ENCODE measurements at regions not wholly inside any gene's neighbourhood (a gene's known extent, or its start where the extent isn't known, plus 50 kb on each side); places are given as distances from the start of the nearest gene placed in this dataset.

DNA sequence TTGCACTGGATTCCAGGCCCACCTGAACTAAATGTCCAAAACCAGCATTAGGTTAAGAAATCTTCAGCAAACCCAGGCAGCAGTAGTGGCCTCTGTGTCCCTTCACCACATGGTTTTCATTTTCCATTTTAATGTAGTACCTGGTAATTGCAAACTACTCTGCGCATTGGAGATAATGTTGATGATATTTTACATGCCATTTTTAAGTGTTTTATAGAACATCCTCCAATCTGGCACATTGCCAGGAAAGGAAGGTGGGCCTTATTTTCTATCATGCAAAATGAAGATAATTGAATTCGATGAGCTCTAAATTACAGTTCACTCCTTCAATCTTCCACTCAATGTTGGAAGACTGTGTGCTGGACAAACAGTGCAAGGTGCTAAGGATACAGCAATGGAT, 89.5 kb downstream of the ZC3H11B start:
- no peak for DNase-seq (ENCODE audit: low read depth in 2 of 2)

DNA sequence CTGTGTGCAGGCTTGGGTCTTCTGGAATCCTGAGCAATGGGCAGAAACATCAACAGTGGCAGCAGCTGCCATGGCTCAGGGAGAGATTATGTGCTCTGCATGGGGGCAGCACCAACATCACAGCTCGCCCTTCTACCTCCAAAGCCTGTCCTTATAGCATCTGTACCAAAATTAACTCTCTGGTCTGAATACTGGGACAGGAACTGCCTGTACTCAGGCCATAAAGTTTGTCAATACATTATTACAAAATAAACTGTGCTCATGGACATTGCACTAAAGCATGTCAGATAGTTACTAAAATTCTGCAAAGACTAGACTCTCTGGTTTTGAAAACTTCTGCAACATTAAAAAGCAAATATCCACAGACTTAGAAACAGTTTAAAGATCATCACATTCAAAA, 91.6 kb downstream of the ZC3H11B start:
- DNase-seq (ENCODE audit: low read depth in 2 of 2): no peak

GRCh38 chr1:219520241-219520640, 92.7 kb downstream of the ZC3H11B start:
- no peak for DNase-seq (ENCODE audit: low read depth in 2 of 2)

GRCh38 chr1:219518907-219519248, 94.0 kb downstream of the ZC3H11B start:
- no peak for DNase-seq (ENCODE audit: low read depth in 2 of 2)

- no peak for DNase-seq (ENCODE audit: low read depth in 2 of 2)
Measured at GRCh38 chr1:219518168-219518906, 94.6 kb downstream of the ZC3H11B start.

DNA sequence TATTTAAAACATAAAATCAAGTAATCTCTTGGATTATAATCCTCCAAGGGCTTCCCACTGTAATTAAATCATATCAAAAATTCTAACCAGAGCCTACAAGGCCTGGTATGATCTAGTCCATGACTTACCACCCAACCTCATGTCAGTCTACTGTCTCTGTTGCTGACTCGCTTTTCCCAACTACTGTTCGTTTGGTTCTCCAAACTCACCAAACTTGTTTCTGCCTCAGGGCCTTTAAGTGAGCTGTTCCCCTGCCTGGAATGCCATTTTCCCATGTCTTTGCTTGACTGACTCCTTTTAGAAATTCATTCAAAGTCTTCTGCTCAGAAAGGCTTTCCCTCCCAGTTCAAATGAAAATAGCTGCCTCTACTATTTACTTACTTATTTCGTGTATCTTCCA, 95.9 kb downstream of the ZC3H11B start:
- no peak for DNase-seq (ENCODE audit: low read depth in 2 of 2)

- no peak for DNase-seq (ENCODE audit: low read depth in 2 of 2)
Measured at GRCh38 chr1:219514728-219515127, 98.2 kb downstream of the ZC3H11B start.

- DNase-seq (ENCODE audit: low read depth in 2 of 2): no peak
Measured at GRCh38 chr1:219507437-219507836, 105.5 kb downstream of the ZC3H11B start.

GRCh38 chr1:219506936-219507335, 106.0 kb downstream of the ZC3H11B start:
- DNase-seq (ENCODE audit: low read depth in 2 of 2): no peak

DNA sequence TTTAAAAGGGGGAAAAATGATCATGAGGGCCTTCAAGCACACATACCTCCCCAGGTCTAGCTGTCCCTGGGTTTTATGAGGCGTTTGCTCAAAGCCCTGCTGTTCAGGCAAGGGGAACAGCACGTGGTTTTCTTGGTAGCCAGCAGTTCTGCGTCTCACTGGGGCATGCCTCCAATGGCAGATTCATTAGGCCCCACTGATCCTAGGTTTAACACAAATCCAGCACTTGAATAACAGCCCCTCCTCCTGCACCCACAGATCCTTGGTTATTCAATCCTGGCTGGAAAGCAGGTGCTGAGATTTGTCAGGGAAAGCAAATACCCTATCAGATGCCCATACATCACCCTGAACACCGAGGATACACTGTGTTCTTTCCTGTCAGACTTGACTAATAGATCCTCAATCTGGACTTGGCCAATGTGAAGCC, 106.4 kb downstream of the ZC3H11B start:
- no peak for DNase-seq (ENCODE audit: low read depth in 2 of 2)

- DNase-seq (ENCODE audit: low read depth in 2 of 2): no peak
Measured at GRCh38 chr1:219505886-219506285, 107.0 kb downstream of the ZC3H11B start.

DNA sequence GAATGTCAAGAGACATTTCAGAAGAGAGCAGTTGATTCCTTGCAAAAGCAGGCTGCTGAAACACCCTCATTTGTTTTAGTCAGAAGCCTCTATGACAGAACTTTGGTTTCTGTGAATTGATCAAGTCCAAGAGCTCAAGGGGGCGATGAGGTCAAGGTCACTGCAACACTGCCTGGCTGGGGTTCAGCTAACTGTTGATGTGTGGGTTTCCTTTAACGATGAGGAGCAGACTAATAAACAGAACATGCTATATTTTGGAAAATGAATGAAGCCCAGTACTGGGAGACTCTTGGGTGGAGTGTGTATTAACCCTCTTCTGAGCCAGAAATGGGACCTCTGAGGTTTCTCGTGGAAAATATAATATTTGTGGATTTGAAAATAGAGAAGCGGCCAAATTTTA, 109.3 kb downstream of the ZC3H11B start:
- no peak for DNase-seq (ENCODE audit: low read depth in 2 of 2)

DNA sequence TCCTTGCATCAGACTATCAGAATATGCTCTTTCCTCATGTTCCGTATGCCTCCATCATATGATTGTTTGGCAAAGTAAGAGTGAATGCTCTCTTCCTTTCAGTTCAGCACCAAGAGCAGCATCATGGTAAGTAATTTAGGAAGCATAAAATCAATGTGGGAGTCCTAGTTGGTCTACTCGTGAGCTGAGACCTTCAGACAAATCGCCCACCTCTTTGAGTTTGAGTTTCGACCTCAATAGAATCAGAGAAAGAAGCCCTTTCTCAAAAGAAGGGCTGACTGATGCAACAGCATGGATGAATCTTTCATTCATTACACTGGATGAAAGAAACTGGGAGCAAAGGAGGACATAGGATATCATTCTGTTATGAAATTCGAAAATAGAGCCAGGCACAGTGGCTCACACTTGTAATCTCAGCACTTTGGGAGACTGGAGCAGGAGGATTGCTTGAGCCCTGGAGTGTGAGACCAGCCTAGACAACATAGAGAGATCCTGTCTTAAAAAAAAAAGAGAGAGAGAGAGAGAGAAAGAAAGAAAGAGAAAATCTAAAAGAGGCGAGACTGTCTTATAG, 112.5 kb downstream of the ZC3H11B start:
- no peak for DNase-seq (ENCODE audit: low read depth in 2 of 2)

- DNase-seq (ENCODE audit: low read depth in 2 of 2): no peak
Measured at GRCh38 chr1:219498666-219499065, 114.2 kb downstream of the ZC3H11B start.

DNA sequence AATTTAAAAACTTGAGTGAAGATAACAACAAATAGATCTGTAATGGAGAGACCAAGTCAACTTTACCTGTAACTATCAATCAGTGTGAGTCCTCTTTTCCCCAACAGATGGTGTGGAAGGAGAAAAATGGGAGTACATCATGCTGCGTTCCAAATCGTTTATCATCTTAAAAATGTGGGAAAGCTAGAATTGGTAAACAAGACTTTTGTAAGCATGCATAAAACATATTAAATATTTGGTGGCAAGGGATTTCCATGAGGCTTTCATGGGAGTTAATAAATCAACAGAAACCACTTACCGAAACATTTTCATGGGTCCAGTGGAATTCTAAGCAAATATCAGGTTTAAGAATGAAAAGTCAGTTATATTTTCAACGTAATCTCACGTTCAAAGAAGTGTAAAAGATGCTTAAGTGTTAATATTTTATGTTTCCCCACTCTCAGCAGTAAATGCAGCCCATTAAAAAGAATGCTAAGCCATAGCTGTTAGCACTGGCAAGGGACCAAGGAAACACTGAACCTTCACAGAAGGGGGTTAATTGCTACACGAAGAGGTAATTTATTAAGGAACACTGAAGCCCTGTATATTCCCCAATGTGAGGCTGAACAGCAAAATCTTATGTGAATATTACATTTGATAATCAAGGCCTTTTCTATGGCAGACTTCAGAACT, 117.0 kb downstream of the ZC3H11B start:
- DNase-seq (ENCODE audit: low read depth in 2 of 2): no peak

- no peak for DNase-seq (ENCODE audit: low read depth in 2 of 2)
Measured at GRCh38 chr1:219492717-219493116, 120.2 kb downstream of the ZC3H11B start.

- DNase-seq (ENCODE audit: low read depth in 2 of 2): no peak
Measured at GRCh38 chr1:219490566-219490965, 122.3 kb downstream of the ZC3H11B start.

GRCh38 chr1:219489636-219490035, 123.3 kb downstream of the ZC3H11B start:
- DNase-seq (ENCODE audit: low read depth in 2 of 2): no peak

GRCh38 chr1:219488275-219488674, 124.6 kb downstream of the ZC3H11B start:
- no peak for DNase-seq (ENCODE audit: low read depth in 2 of 2)

GRCh38 chr1:219483530-219483929, 129.4 kb downstream of the ZC3H11B start:
- DNase-seq (ENCODE audit: low read depth in 2 of 2): no peak

GRCh38 chr1:219480011-219480410, 132.9 kb downstream of the ZC3H11B start:
- DNase-seq (ENCODE audit: low read depth in 2 of 2): no peak

DNA sequence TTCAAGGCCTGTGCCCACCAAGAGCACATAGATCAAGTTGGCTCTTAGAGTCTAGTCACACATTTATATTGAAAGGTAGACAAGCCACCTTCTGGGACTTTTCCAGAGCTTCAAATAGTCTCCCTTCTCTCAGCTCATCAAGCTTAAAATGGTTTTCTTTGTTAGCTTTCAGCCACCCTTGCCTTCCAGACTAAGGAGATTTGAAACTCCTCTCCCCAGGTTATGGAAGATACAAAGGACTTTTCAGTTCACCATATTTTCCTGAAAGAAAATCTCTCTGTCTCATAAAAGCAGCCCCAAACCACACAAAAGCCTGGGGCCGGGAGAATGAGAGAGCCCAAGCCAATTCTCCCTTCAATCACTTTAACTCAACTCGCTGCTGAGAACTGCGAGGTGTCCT, 134.1 kb downstream of the ZC3H11B start:
- no peak for DNase-seq (ENCODE audit: low read depth in 2 of 2)

DNA sequence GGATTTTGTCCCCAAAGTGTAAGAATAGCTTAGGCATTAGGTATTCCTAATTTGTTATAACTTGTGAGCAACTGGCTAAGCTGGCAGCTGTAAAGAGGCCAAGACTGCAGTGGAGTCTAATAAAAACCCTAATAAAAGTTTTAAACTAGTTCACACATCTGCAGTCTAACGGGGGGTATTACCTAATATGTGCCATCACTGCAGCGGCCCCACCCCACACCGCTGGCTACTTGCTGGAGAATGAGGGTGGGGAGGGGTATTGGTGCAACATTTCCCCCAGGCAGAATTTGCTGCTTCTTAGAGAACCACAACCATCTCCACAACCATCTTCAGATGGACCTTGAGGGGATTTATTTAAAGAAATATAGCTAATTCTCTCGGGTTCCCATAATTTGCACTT, 135.0 kb downstream of the ZC3H11B start:
- no peak for DNase-seq (ENCODE audit: low read depth in 2 of 2)

Data from stimulated activated CD8-positive, alpha-beta memory T cell treated with anti-CD3 and anti-CD28 coated beads, Interleukin-15, amount 100 ng/mL, for 48 hours (primary cell).